ENCODE measurements at regions not wholly inside any gene's neighbourhood (a gene's known extent, or its start where the extent isn't known, plus 50 kb on each side); places are given as distances from the start of the nearest gene placed in this dataset.
A peak's percentile ranks its signal among the peaks of the same experiment; 100 is the strongest.

DNA sequence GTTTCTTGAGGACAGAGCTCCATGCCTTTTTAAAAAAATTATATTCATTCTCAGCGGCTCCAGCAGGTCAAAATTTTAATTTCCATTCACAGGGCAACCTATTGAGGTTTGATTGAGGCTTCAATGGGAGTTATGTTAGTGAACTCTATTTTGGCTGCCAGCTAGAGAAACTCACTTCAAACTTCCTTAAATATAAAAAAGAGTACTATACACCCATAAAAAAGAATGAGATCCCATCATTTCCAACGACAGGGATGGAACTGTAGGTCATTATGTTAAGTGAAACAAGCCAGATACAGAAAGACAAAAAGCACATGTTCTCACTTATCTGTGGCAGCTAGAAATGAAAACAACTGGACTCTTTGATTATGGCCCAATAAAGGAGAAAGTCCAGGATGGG is 176.8 kb upstream of the IL12B start:
- H3K4me3 ChIP-seq (ENCODE audit: low read length in 3 of 3): no peak overlapping the region
- H3K9ac ChIP-seq (ENCODE audit: low read depth in 1 of 3, low read length in 3 of 3): no peak overlapping the region
- H3K4me1 ChIP-seq (ENCODE audit: control insufficient read depth in 3 of 3, insufficient read depth in 3 of 3, low read length in 3 of 3): peaks cover 9 to 18% (median 10%) of the 10 kb centered on the region in 3 donors
- H3K27me3 ChIP-seq (ENCODE audit: control insufficient read depth in 3 of 3, insufficient read depth in 3 of 3, low read length in 3 of 3): no peaks in the 10 kb centered on the region
- H3K9me3 ChIP-seq (ENCODE audit: control insufficient read depth in 3 of 3, low read length in 3 of 3): no peaks in the 10 kb centered on the region
- no peaks in the 10 kb centered on the region for H3K36me3 ChIP-seq (ENCODE audit: control insufficient read depth in 3 of 3, insufficient read depth in 3 of 3, low read length in 3 of 3)
- no peak overlapping the region for H3K27ac ChIP-seq (ENCODE audit: low read depth, low read length)

DNA sequence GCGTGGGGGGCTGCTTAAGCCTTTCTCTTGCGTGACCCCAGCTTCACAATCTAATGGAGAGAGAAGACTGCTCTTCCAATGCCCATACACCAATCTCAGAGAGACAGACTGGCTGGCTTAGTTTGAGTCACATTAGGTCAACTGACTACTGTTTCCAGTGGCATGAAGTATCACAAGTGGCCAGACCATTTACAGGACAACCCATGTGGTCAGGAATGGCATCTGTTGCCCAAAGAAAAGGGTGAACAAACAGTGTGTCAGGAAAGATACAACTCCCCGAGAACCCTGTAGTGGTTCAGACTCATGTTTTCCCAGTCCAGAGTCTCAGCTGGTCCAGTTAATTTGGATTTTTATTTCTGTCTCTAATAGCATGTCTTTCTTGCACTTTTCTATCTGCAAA is 177.4 kb upstream of the IL12B start:
- Histone ChIP-seq H3K4me3 (ENCODE audit: low read length in 3 of 3) (no peak overlapping the region), H3K9me3 (ENCODE audit: control insufficient read depth in 3 of 3, low read length in 3 of 3) (no peaks in the 10 kb centered on the region), H3K36me3 (ENCODE audit: control insufficient read depth in 3 of 3, insufficient read depth in 3 of 3, low read length in 3 of 3) (no peaks in the 10 kb centered on the region), H3K4me1 (ENCODE audit: control insufficient read depth in 3 of 3, insufficient read depth in 3 of 3, low read length in 3 of 3) (peaks cover 9 to 18% (median 10%) of the 10 kb centered on the region in 3 donors), H3K27me3 (ENCODE audit: control insufficient read depth in 3 of 3, insufficient read depth in 3 of 3, low read length in 3 of 3) (no peaks in the 10 kb centered on the region), H3K27ac (ENCODE audit: low read depth, low read length) (no peak overlapping the region), H3K9ac (ENCODE audit: low read depth in 1 of 3, low read length in 3 of 3) (no peak overlapping the region)

DNA sequence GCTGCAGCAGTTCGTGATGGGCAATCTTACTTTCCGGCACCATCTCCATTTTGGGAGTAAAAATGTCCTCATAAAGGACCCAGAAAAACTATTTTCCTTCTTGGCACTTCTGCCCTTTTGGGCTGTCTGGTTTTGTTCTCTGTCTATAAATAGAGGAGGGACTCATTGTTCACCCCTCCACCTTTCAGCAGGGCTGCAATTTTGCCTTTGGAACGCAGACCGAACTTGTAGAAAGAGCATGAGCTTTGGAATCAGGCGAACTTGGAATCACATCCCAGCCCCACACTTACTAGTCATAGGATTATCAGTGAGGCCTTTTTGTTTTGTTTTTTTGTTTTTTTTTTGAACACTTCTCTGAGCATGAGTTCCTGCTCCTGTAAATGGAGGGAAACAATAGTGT is 178.1 kb upstream of the IL12B start:
- Histone ChIP-seq H3K9me3 (ENCODE audit: control insufficient read depth in 3 of 3, low read length in 3 of 3) (no peaks in the 10 kb centered on the region), H3K9ac (ENCODE audit: low read depth in 1 of 3, low read length in 3 of 3) (no peak overlapping the region), H3K27me3 (ENCODE audit: control insufficient read depth in 3 of 3, insufficient read depth in 3 of 3, low read length in 3 of 3) (no peaks in the 10 kb centered on the region), H3K27ac (ENCODE audit: low read depth, low read length) (no peak overlapping the region), H3K4me3 (ENCODE audit: low read length in 3 of 3) (no peak overlapping the region), H3K4me1 (ENCODE audit: control insufficient read depth in 3 of 3, insufficient read depth in 3 of 3, low read length in 3 of 3) (peaks cover 9 to 18% (median 10%) of the 10 kb centered on the region in 3 donors), H3K36me3 (ENCODE audit: control insufficient read depth in 3 of 3, insufficient read depth in 3 of 3, low read length in 3 of 3) (no peaks in the 10 kb centered on the region)

GRCh38 chr5:159509002-159509660 is 178.8 kb upstream of the IL12B start:
- Histone ChIP-seq H3K27me3 (ENCODE audit: control insufficient read depth in 3 of 3, insufficient read depth in 3 of 3, low read length in 3 of 3) (no peaks in the 10 kb centered on the region), H3K4me1 (ENCODE audit: control insufficient read depth in 3 of 3, insufficient read depth in 3 of 3, low read length in 3 of 3) (peaks cover 9 to 18% (median 10%) of the 10 kb centered on the region in 3 donors), H3K27ac (ENCODE audit: low read depth, low read length) (no peak overlapping the region), H3K9me3 (ENCODE audit: control insufficient read depth in 3 of 3, low read length in 3 of 3) (no peaks in the 10 kb centered on the region), H3K4me3 (ENCODE audit: low read length in 3 of 3) (no peak overlapping the region), H3K9ac (ENCODE audit: low read depth in 1 of 3, low read length in 3 of 3) (no peak overlapping the region), H3K36me3 (ENCODE audit: control insufficient read depth in 3 of 3, insufficient read depth in 3 of 3, low read length in 3 of 3) (no peaks in the 10 kb centered on the region)

- no peak overlapping the region for H3K27ac ChIP-seq (ENCODE audit: low read depth, low read length)
- no peak overlapping the region for H3K4me3 ChIP-seq (ENCODE audit: low read length in 3 of 3)
- H3K4me1 ChIP-seq (ENCODE audit: control insufficient read depth in 3 of 3, insufficient read depth in 3 of 3, low read length in 3 of 3): peaks cover 7 to 16% (median 9%) of the 10 kb centered on the region in 3 donors
- no peaks in the 10 kb centered on the region for H3K9me3 ChIP-seq (ENCODE audit: control insufficient read depth in 3 of 3, low read length in 3 of 3)
- H3K9ac ChIP-seq (ENCODE audit: low read depth in 1 of 3, low read length in 3 of 3): peak overlapping the region in 1 of 3 donors; percentile 40
- H3K27me3 ChIP-seq (ENCODE audit: control insufficient read depth in 3 of 3, insufficient read depth in 3 of 3, low read length in 3 of 3): no peaks in the 10 kb centered on the region
- H3K36me3 ChIP-seq (ENCODE audit: control insufficient read depth in 3 of 3, insufficient read depth in 3 of 3, low read length in 3 of 3): no peaks in the 10 kb centered on the region
Observed at GRCh38 chr5:159510282-159510681, 180.0 kb upstream of the IL12B start.

DNA sequence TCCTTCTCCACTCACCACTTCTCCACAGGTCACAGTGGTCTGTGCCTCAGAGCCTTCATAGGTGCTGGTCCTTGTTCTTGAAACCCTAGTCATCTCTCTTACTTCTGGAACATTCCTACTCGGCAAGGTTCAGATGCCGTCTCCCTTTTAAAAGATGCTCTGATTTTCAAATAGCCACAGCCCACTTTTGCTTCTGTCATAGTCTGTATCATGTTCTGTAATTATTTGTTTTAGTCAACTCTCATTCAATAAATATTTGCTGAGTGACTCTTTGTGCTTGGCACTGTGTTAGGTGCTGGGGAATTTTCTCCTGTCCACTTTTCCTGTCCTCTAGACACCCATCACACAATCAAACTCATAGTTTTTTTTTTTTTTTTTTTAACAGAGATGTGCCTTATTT is 181.3 kb upstream of the IL12B start:
- no peak overlapping the region for H3K27ac ChIP-seq (ENCODE audit: low read depth, low read length)
- H3K4me1 ChIP-seq (ENCODE audit: control insufficient read depth in 3 of 3, insufficient read depth in 3 of 3, low read length in 3 of 3): peaks cover 7 to 16% (median 9%) of the 10 kb centered on the region in 3 donors
- no peaks in the 10 kb centered on the region for H3K9me3 ChIP-seq (ENCODE audit: control insufficient read depth in 3 of 3, low read length in 3 of 3)
- H3K27me3 ChIP-seq (ENCODE audit: control insufficient read depth in 3 of 3, insufficient read depth in 3 of 3, low read length in 3 of 3): no peaks in the 10 kb centered on the region
- H3K9ac ChIP-seq (ENCODE audit: low read depth in 1 of 3, low read length in 3 of 3): no peak overlapping the region
- no peaks in the 10 kb centered on the region for H3K36me3 ChIP-seq (ENCODE audit: control insufficient read depth in 3 of 3, insufficient read depth in 3 of 3, low read length in 3 of 3)
- no peak overlapping the region for H3K4me3 ChIP-seq (ENCODE audit: low read length in 3 of 3)

DNA sequence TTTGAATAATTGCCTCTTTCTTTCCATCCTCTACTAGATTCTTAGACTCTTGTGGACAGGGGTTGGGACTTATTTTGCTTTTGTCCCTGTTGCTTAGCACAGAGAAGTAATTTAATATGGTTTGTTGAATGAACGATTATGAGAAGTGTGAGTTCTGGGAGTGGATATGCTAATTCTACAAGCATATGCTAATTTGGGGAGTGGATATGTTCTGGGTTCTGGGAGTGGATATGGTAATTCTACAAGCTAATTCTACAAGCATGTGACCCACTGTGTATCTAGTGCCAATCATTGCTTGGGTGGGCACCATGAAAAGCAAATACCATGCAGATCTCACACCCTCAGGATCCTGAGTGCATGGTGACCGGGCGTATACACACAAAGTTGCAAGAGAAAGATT is 181.8 kb upstream of the IL12B start:
- no peak overlapping the region for H3K27ac ChIP-seq (ENCODE audit: low read depth, low read length)
- no peaks in the 10 kb centered on the region for H3K27me3 ChIP-seq (ENCODE audit: control insufficient read depth in 3 of 3, insufficient read depth in 3 of 3, low read length in 3 of 3)
- no peaks in the 10 kb centered on the region for H3K36me3 ChIP-seq (ENCODE audit: control insufficient read depth in 3 of 3, insufficient read depth in 3 of 3, low read length in 3 of 3)
- no peak overlapping the region for H3K4me3 ChIP-seq (ENCODE audit: low read length in 3 of 3)
- no peaks in the 10 kb centered on the region for H3K9me3 ChIP-seq (ENCODE audit: control insufficient read depth in 3 of 3, low read length in 3 of 3)
- peaks cover 7 to 16% (median 9%) of the 10 kb centered on the region in 3 donors for H3K4me1 ChIP-seq (ENCODE audit: control insufficient read depth in 3 of 3, insufficient read depth in 3 of 3, low read length in 3 of 3)
- H3K9ac ChIP-seq (ENCODE audit: low read depth in 1 of 3, low read length in 3 of 3): no peak overlapping the region

DNA sequence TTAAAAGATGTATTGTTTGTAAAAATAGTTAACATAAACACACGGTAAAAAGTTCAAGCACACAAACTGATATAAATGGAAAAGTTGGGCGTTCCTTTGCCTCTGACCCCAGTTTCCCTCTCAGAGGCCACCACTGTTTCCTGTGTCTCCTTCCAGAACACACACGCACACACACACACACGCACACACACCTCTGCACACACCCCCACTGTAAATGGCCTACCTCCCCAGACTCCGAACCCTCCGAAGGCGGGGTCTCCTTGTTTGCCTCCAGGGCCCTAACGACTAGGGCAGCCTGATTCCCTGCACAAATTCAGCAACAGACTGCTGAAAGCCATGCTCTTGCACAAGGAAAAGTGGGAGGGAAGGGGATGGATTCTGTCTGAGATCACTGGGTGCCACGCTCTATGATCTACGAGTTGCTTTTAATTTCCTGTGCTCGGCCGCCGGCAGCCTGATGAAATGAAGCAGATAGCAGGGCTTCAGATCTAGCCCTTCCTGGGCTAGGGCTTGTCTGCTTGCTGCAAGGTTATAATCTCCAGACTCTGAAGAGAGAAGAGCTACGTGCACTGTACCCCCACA is 184.0 kb upstream of the IL12B start:
- Histone ChIP-seq H3K9me3 (ENCODE audit: control insufficient read depth in 3 of 3, low read length in 3 of 3) (no peaks in the 10 kb centered on the region), H3K4me3 (ENCODE audit: low read length in 3 of 3) (no peak overlapping the region), H3K4me1 (ENCODE audit: control insufficient read depth in 3 of 3, insufficient read depth in 3 of 3, low read length in 3 of 3) (peaks cover 7 to 11% (median 9%) of the 10 kb centered on the region in 3 donors), H3K27ac (ENCODE audit: low read depth, low read length) (no peak overlapping the region), H3K9ac (ENCODE audit: low read depth in 1 of 3, low read length in 3 of 3) (no peak overlapping the region), H3K27me3 (ENCODE audit: control insufficient read depth in 3 of 3, insufficient read depth in 3 of 3, low read length in 3 of 3) (no peaks in the 10 kb centered on the region), H3K36me3 (ENCODE audit: control insufficient read depth in 3 of 3, insufficient read depth in 3 of 3, low read length in 3 of 3) (no peaks in the 10 kb centered on the region)

GRCh38 chr5:159515197-159515596 is 184.9 kb upstream of the IL12B start:
- Histone ChIP-seq H3K27me3 (ENCODE audit: control insufficient read depth in 3 of 3, insufficient read depth in 3 of 3, low read length in 3 of 3) (no peaks in the 10 kb centered on the region), H3K27ac (ENCODE audit: low read depth, low read length) (no peak overlapping the region), H3K4me1 (ENCODE audit: control insufficient read depth in 3 of 3, insufficient read depth in 3 of 3, low read length in 3 of 3) (peaks cover 5 to 6% (median 6%) of the 10 kb centered on the region in 3 donors), H3K9ac (ENCODE audit: low read depth in 1 of 3, low read length in 3 of 3) (no peak overlapping the region), H3K9me3 (ENCODE audit: control insufficient read depth in 3 of 3, low read length in 3 of 3) (no peaks in the 10 kb centered on the region), H3K4me3 (ENCODE audit: low read length in 3 of 3) (no peak overlapping the region), H3K36me3 (ENCODE audit: control insufficient read depth in 3 of 3, insufficient read depth in 3 of 3, low read length in 3 of 3) (no peaks in the 10 kb centered on the region)

DNA sequence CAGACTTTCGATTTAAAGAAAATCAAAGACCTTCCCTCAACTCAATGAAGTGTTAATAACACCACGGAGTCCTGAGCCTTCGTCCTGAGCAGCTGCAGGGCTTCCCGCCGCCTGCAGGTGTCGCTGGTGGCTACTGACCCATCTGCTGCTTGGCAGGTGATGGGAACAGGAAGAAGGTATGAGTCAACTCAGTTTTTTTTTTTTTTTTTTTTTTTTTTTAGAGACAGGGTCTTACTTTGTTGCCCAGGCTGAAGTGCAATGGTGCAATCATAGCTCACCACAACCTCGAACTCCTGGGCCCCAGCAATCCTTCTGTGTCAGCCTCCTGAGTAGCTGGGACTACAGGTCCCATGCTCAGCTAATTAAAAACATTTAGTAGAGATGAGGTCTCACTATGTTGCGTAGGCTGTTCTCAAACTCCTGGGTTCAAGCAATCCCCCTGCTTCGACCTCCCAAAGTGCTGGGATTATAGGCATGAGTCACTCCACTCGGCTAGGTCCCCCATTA is 185.7 kb upstream of the IL12B start:
- H3K4me1 ChIP-seq (ENCODE audit: control insufficient read depth in 3 of 3, insufficient read depth in 3 of 3, low read length in 3 of 3): no peaks in the 10 kb centered on the region
- no peaks in the 10 kb centered on the region for H3K36me3 ChIP-seq (ENCODE audit: control insufficient read depth in 3 of 3, insufficient read depth in 3 of 3, low read length in 3 of 3)
- no peaks in the 10 kb centered on the region for H3K27me3 ChIP-seq (ENCODE audit: control insufficient read depth in 3 of 3, insufficient read depth in 3 of 3, low read length in 3 of 3)
- H3K27ac ChIP-seq (ENCODE audit: low read depth, low read length): no peak overlapping the region
- no peak overlapping the region for H3K4me3 ChIP-seq (ENCODE audit: low read length in 3 of 3)
- H3K9ac ChIP-seq (ENCODE audit: low read depth in 1 of 3, low read length in 3 of 3): no peak overlapping the region
- H3K9me3 ChIP-seq (ENCODE audit: control insufficient read depth in 3 of 3, low read length in 3 of 3): no peaks in the 10 kb centered on the region

All from skeletal muscle tissue (tissue), 3 donors.